OCI-LY3 (cell line): ENCODE measurements at regions not wholly inside any gene's neighbourhood (a gene's known extent, or its start where the extent isn't known, plus 50 kb on each side); places are given as distances from the start of the nearest gene placed in this dataset.

Source experiments
- EZH2phosphoT487 ChIP-seq: fragments of 200-600 bp; shearing (Covaris generic); IDR thresholded peaks from 2 replicates; pipeline ENCODE4 v1.6.1; 2018; ENCODE audit warnings: antibody characterized with exemption, mixed run types, low read depth
- TF ChIP-seq, protein P1 (sequence below): fragments of 200-600, 300-600 bp; sonication (generic); IDR thresholded peaks from 2 replicates; pipeline ENCODE4 v1.5.1; 2014; ENCODE audit warnings: antibody characterized with exemption, low read length, low read depth

GRCh38 chr10:29841724-29842649, 207.2 kb upstream of the SVIL start:
- TF ChIP-seq, protein P1, sequence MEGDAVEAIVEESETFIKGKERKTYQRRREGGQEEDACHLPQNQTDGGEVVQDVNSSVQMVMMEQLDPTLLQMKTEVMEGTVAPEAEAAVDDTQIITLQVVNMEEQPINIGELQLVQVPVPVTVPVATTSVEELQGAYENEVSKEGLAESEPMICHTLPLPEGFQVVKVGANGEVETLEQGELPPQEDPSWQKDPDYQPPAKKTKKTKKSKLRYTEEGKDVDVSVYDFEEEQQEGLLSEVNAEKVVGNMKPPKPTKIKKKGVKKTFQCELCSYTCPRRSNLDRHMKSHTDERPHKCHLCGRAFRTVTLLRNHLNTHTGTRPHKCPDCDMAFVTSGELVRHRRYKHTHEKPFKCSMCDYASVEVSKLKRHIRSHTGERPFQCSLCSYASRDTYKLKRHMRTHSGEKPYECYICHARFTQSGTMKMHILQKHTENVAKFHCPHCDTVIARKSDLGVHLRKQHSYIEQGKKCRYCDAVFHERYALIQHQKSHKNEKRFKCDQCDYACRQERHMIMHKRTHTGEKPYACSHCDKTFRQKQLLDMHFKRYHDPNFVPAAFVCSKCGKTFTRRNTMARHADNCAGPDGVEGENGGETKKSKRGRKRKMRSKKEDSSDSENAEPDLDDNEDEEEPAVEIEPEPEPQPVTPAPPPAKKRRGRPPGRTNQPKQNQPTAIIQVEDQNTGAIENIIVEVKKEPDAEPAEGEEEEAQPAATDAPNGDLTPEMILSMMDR = no peak
- TF ChIP-seq EZH2phosphoT487 = no peak
